ENCODE measurements at regions not wholly inside any gene's neighbourhood (a gene's known extent, or its start where the extent isn't known, plus 50 kb on each side); places are given as distances from the start of the nearest gene placed in this dataset.

- DNase-seq (ENCODE audit: low read depth in 2 of 2) = no peak
Measured at GRCh38 chr1:116322752-116323405, 50.2 kb upstream of the ATP1A1 start.

All from stimulated activated CD8-positive, alpha-beta memory T cell treated with anti-CD3 and anti-CD28 coated beads, Interleukin-2, amount 100 ng/mL, for 48 hours (primary cell).